Spleen (tissue), 7 donors: ENCODE measurements at regions not wholly inside any gene's neighbourhood (a gene's known extent, or its start where the extent isn't known, plus 50 kb on each side); places are given as distances from the start of the nearest gene placed in this dataset.

ENCODE experiments used
- CTCF ChIP-seq, 11 experiments: fragments of 200-600 bp in 7 of 11; fragments of 450-650 bp in 4 of 11; sonication (generic) in 4 of 11; IDR thresholded peaks in 8 of 11; conservative IDR thresholded peaks in 3 of 11; 1 replicate in 7 of 11; 2 replicates in 4 of 11; pipeline versions ENCODE4 v1.4.0 to v1.8.0; 2016 to 2021; ENCODE audit warnings: antibody characterized with exemption in 11 of 11, inconsistent platforms in 4 of 11, mild to moderate bottlenecking in 1 of 11
- POLR2AphosphoS5 ChIP-seq, 3 donors: sonication (generic); formaldehyde crosslinking; IDR thresholded peaks; one replicate each; pipeline ENCODE4 v1.5.1; 2017; ENCODE audit warnings: antibody characterized with exemption in 3 of 3
- donor health status: DM: no; HTN: no; CAD: no; lungs with moderate emphysema.
- donor health status: DM: no; HTN: no; CAD: no.
- donor health status: DM: no; HTN: no; CAD: no.

DNA sequence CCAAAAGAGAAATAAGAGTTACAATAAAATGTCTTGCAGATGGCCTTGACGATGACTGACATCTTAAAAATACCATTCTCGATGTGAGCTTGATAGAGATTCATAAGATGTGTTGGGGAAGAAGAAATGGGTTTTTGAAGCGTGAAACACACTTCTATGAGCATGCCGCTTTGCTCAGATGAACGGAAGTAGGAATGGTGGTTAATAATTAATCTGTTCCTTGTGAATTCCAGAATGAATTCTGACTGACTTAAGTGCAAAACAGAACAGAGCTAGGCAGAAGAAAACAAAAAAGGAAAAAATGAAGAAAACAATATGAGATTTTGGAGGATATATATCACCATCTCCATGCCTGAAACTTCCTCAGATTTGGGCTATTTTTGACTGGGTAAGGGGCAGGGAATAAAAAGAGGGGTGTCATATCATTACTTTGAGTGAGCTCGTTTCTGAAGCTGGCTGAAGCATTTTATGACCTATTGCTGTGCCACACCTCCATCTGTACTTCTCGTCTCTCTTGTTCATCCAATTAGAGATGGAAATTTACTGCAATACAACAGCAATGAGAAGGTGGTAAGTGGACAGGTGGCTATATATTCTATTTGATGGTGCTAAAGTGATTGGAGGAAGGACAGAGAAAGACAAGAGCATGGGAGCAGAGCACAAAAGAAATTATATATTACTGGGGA is 1152.0 kb upstream of the CDH8 start:
- TF ChIP-seq CTCF (IDR thresholded peaks at IDR 0.05 in 8 of 11, conservative IDR thresholded peaks at IDR 0.05 in 3 of 11) (no peak), POLR2AphosphoS5 (IDR thresholded peaks at IDR 0.05) (no peak)
